ENCODE measurements at regions not wholly inside any gene's neighbourhood (a gene's known extent, or its start where the extent isn't known, plus 50 kb on each side); places are given as distances from the start of the nearest gene placed in this dataset.

GRCh38 chr3:80556763-80557162 lies 789.0 kb upstream of the ROBO1 start:
- H4K20me1 ChIP-seq (replicated peaks; ENCODE audit: control insufficient read depth, insufficient read depth, low read length): no peaks in the 10 kb centered on the region
- H3K27me3 ChIP-seq (ENCODE audit: control insufficient read depth in 2 of 2, insufficient read depth in 2 of 2, low read length in 2 of 2): no peaks in the 10 kb centered on the region
- H3K9me3 ChIP-seq (replicated peaks; ENCODE audit: control insufficient read depth, insufficient read depth, low read depth, low read length): no peaks in the 10 kb centered on the region
- no peak overlapping the region for H3K4me2 ChIP-seq (ENCODE audit: insufficient read depth, low read length)
- H3K9ac ChIP-seq (ENCODE audit: insufficient read depth in 1 of 2, low read depth in 2 of 2, low read length in 2 of 2): no peak overlapping the region
- FAIRE-seq (no peak), DNase-seq (ENCODE audit: extremely low read depth in 1 of 4, low spot score in 3 of 4) (no peak), ATAC-seq (no peak)
- ChIA-PET POLR2A (no interaction called here), CTCF (ENCODE audit: low intra/inter-chr PET ratio) (no interaction called here)
- no peak overlapping the region for H3K4me3 ChIP-seq
- TF ChIP-seq, protein P1, sequence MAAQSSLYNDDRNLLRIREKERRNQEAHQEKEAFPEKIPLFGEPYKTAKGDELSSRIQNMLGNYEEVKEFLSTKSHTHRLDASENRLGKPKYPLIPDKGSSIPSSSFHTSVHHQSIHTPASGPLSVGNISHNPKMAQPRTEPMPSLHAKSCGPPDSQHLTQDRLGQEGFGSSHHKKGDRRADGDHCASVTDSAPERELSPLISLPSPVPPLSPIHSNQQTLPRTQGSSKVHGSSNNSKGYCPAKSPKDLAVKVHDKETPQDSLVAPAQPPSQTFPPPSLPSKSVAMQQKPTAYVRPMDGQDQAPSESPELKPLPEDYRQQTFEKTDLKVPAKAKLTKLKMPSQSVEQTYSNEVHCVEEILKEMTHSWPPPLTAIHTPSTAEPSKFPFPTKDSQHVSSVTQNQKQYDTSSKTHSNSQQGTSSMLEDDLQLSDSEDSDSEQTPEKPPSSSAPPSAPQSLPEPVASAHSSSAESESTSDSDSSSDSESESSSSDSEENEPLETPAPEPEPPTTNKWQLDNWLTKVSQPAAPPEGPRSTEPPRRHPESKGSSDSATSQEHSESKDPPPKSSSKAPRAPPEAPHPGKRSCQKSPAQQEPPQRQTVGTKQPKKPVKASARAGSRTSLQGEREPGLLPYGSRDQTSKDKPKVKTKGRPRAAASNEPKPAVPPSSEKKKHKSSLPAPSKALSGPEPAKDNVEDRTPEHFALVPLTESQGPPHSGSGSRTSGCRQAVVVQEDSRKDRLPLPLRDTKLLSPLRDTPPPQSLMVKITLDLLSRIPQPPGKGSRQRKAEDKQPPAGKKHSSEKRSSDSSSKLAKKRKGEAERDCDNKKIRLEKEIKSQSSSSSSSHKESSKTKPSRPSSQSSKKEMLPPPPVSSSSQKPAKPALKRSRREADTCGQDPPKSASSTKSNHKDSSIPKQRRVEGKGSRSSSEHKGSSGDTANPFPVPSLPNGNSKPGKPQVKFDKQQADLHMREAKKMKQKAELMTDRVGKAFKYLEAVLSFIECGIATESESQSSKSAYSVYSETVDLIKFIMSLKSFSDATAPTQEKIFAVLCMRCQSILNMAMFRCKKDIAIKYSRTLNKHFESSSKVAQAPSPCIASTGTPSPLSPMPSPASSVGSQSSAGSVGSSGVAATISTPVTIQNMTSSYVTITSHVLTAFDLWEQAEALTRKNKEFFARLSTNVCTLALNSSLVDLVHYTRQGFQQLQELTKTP (IDR thresholded peaks at IDR 0.05; ENCODE audit: low read depth in 1 of 2, partially characterized antibody in 2 of 2): no peak
- TF ChIP-seq GTF2B (IDR thresholded peaks at IDR 0.05; ENCODE audit: extremely low read depth, insufficient read length): no peak
- TF ChIP-seq ERF (CRISPR knock-in tag; IDR thresholded peaks at IDR 0.05): no peak
- no peak for TF ChIP-seq HSF4 (CRISPR knock-in tag; IDR thresholded peaks at IDR 0.05; ENCODE audit: borderline replicate concordance)
- TF ChIP-seq KAT8 (IDR thresholded peaks at IDR 0.05; ENCODE audit: low read depth): no peak
- no peak for TF ChIP-seq ZNF395 (CRISPR knock-in tag; IDR thresholded peaks at IDR 0.05)
- H3K36me3 ChIP-seq (ENCODE audit: control insufficient read depth, insufficient read depth, low read length): no peaks in the 10 kb centered on the region
- H3K4me1 ChIP-seq (replicated peaks in 1 of 2; ENCODE audit: control insufficient read depth in 2 of 2, insufficient read depth in 2 of 2, low read length in 2 of 2): no peaks in the 10 kb centered on the region
- H3K27ac ChIP-seq (ENCODE audit: extremely low read depth, low read depth, low read length): no peak overlapping the region
- intact Hi-C loops (cut with micrococcal nuclease): no loop called here
- BruUV-seq (replicated peaks): no TSS peak
- WGBS (ENCODE audit: insufficient coverage, low coverage, missing lambda C conversion rate): 0% methylated on average over 1 of the region's 1 CpG
- H2AFZ ChIP-seq (ENCODE audit: low read depth, low read length): no peak overlapping the region
- no peaks in the 10 kb centered on the region for H3K79me2 ChIP-seq (ENCODE audit: control insufficient read depth, insufficient read depth, low read length)
- H3K9me1 ChIP-seq (ENCODE audit: control insufficient read depth, insufficient read depth, low read length): no peaks in the 10 kb centered on the region
- in situ Hi-C loops (cut with MboI): no loop called here

Measured in K562 (cell line).